K562 (cell line): ENCODE measurements at regions not wholly inside any gene's neighbourhood (a gene's known extent, or its start where the extent isn't known, plus 50 kb on each side); places are given as distances from the start of the nearest gene placed in this dataset.
"Not testable (repeated sequence)": the region's sequence is repeated elsewhere in the genome, so short reads cannot be mapped to it uniquely, and the experiment has no call there.

Experiments used
- THRAP3 ChIP-seq: fragments of 450-650 bp; IDR thresholded peaks from 2 replicates; pipeline ENCODE4 v1.6.1; 2016; ENCODE audit warnings: mild to moderate bottlenecking, inconsistent platforms, borderline replicate concordance
- ZBTB17 ChIP-seq: fragments of 450-650 bp; formaldehyde crosslinking; IDR thresholded peaks from 2 replicates; pipeline ENCODE4 v1.4.0; 2020; ENCODE audit warnings: mild to moderate bottlenecking
- ZNF830 ChIP-seq: fragments of 250-450 bp; sonication (Bioruptor Pico); IDR thresholded peaks from 2 replicates; pipeline ENCODE4 v1.5.0; 2021; ENCODE audit warnings: mild to moderate bottlenecking

- not testable (repeated sequence) for TF ChIP-seq ZNF830; ZBTB17 (CRISPR knock-in tag); THRAP3
Observed at GRCh38 chr12:9412459-9412858, 195.3 kb downstream of the KLRB1 start.
